Hepatocyte (in vitro differentiated cells): ENCODE measurements at regions not wholly inside any gene's neighbourhood (a gene's known extent, or its start where the extent isn't known, plus 50 kb on each side); places are given as distances from the start of the nearest gene placed in this dataset.

ENCODE experiments used
- DNase-seq: peaks from one replicate; pipeline ENCODE4 v3.0.0-alpha.2; 2016; ENCODE audit warnings: low spot score
- H2AFZ ChIP-seq: fragments of 200-600 bp; sonication (generic); 2 replicates; pipeline ENCODE4 v1.6.0; 2016; ENCODE audit warnings: antibody characterized with exemption, mild to moderate bottlenecking
- H3K27ac ChIP-seq: fragments of 200-600 bp; sonication (generic); 2 replicates; pipeline ENCODE4 v1.5.1; 2016; ENCODE audit warnings: mild to moderate bottlenecking
- H3K27me3 ChIP-seq: fragments of 200-600 bp; sonication (generic); 2 replicates; pipeline ENCODE4 v1.6.1; 2016
- H3K36me3 ChIP-seq: fragments of 200-600 bp; sonication (generic); replicated peaks from 2 replicates; pipeline ENCODE4 v1.5.1; 2016; ENCODE audit warnings: low read depth; ENCODE audit not compliant: insufficient read depth
- H3K4me1 ChIP-seq: fragments of 200-600 bp; sonication (generic); 2 replicates; pipeline ENCODE4 v1.5.1; 2016; ENCODE audit warnings: mild to moderate bottlenecking, moderate library complexity; ENCODE audit not compliant: insufficient read depth
- H3K4me2 ChIP-seq: fragments of 200-600 bp; sonication (generic); 2 replicates; pipeline ENCODE4 v1.6.0; 2016
- H3K4me3 ChIP-seq: fragments of 200-600 bp; sonication (generic); 2 replicates; pipeline ENCODE4 v1.5.1; 2016; ENCODE audit warnings: mild to moderate bottlenecking
- H3K79me2 ChIP-seq: fragments of 200-600 bp; sonication (generic); 2 replicates; pipeline ENCODE4 v1.6.0; 2017; ENCODE audit warnings: mild to moderate bottlenecking
- H3K9me2 ChIP-seq: fragments of 200-600 bp; sonication (generic); replicated peaks from 2 replicates; pipeline ENCODE4 v1.6.0; 2017; ENCODE audit warnings: mild to moderate bottlenecking; ENCODE audit not compliant: insufficient read depth
- H3K9me3 ChIP-seq: fragments of 200-600 bp; sonication (generic); 2 replicates; pipeline ENCODE4 v1.5.1; 2016; ENCODE audit warnings: low read depth, mild to moderate bottlenecking
- H4K20me1 ChIP-seq: fragments of 200-600 bp; sonication (generic); 2 replicates; pipeline ENCODE4 v1.6.0; 2016; ENCODE audit warnings: mild to moderate bottlenecking; ENCODE audit not compliant: insufficient read depth, poor library complexity, severe bottlenecking
- CTCF ChIP-seq: fragments of 200-600 bp; sonication (generic); IDR thresholded peaks from 2 replicates; pipeline ENCODE4 v1.5.1; 2016; ENCODE audit warnings: antibody characterized with exemption, mild to moderate bottlenecking; ENCODE audit not compliant: poor library complexity
- EZH2 ChIP-seq: fragments of 200-600 bp; sonication (generic); IDR thresholded peaks from 2 replicates; pipeline ENCODE4 v1.6.1; 2016; ENCODE audit warnings: antibody characterized with exemption, mild to moderate bottlenecking, borderline replicate concordance
- EZH2phosphoT487 ChIP-seq: fragments of 200-600 bp; sonication (generic); IDR thresholded peaks from one replicate; pipeline ENCODE4 v1.6.1; 2018; ENCODE audit warnings: antibody characterized with exemption, mild to moderate bottlenecking, low read depth, moderate library complexity; ENCODE audit not compliant: unreplicated experiment, severe bottlenecking
- WGBS: methylation state at CpG from one replicate; pipeline ENCODE4 v1.1.6; 2016; ENCODE audit warnings: low lambda C conversion rate; ENCODE audit errors: missing lambda C conversion rate; 5-methylcytosine and 5-hydroxymethylcytosine counted together

GRCh38 chr5:92374859-92375258, 991.7 kb upstream of the ARRDC3 start:
- no peak overlapping the region for H3K4me3 ChIP-seq
- whole genome bisulfite sequencing, result 95% methylated on average over 19 of the region's 20 CpGs
- H3K27me3 ChIP-seq, result no peaks in the 10 kb centered on the region
- H3K4me1 ChIP-seq, result no peaks in the 10 kb centered on the region
- TF ChIP-seq EZH2phosphoT487 (no peak), CTCF (no peak), EZH2 (no peak)
- no peak overlapping the region for H2AFZ ChIP-seq
- no peaks in the 10 kb centered on the region for H4K20me1 ChIP-seq
- no peak overlapping the region for H3K4me2 ChIP-seq
- H3K27ac ChIP-seq, result no peak overlapping the region
- H3K79me2 ChIP-seq, result no peaks in the 10 kb centered on the region
- DNase-seq, result no peak
- no peaks in the 10 kb centered on the region for H3K36me3 ChIP-seq
- H3K9me3 ChIP-seq, result no peaks in the 10 kb centered on the region
- no peaks in the 10 kb centered on the region for H3K9me2 ChIP-seq

GRCh38 chr5:92372766-92373165, 989.6 kb upstream of the ARRDC3 start:
- TF ChIP-seq EZH2 (no peak), EZH2phosphoT487 (no peak), CTCF (no peak)
- DNase-seq, result no peak
- Histone ChIP-seq H3K4me1 (no peaks in the 10 kb centered on the region), H3K27me3 (no peaks in the 10 kb centered on the region), H4K20me1 (no peaks in the 10 kb centered on the region), H3K79me2 (no peaks in the 10 kb centered on the region), H3K27ac (no peak overlapping the region), H2AFZ (no peak overlapping the region), H3K9me3 (no peaks in the 10 kb centered on the region), H3K4me3 (no peak overlapping the region), H3K9me2 (no peaks in the 10 kb centered on the region), H3K36me3 (no peaks in the 10 kb centered on the region), H3K4me2 (no peak overlapping the region)
- WGBS, result 96% methylated on average over 1 of the region's 1 CpG

GRCh38 chr5:92371889-92372235, 988.7 kb upstream of the ARRDC3 start:
- no peak overlapping the region for H3K4me3 ChIP-seq
- no peaks in the 10 kb centered on the region for H3K9me3 ChIP-seq
- no peak overlapping the region for H3K27ac ChIP-seq
- H3K79me2 ChIP-seq, result no peaks in the 10 kb centered on the region
- H3K27me3 ChIP-seq, result no peaks in the 10 kb centered on the region
- no peak overlapping the region for H2AFZ ChIP-seq
- no peak for DNase-seq
- no peak for TF ChIP-seq CTCF
- no peaks in the 10 kb centered on the region for H4K20me1 ChIP-seq
- no peaks in the 10 kb centered on the region for H3K36me3 ChIP-seq
- H3K9me2 ChIP-seq, result no peaks in the 10 kb centered on the region
- no peak overlapping the region for H3K4me2 ChIP-seq
- H3K4me1 ChIP-seq, result no peaks in the 10 kb centered on the region
- 75% methylated on average over 2 of the region's 2 CpGs for WGBS

- no peaks in the 10 kb centered on the region for H3K9me2 ChIP-seq
- H3K27ac ChIP-seq, result no peak overlapping the region
- TF ChIP-seq EZH2phosphoT487 (no peak), CTCF (no peak), EZH2 (no peak)
- no peaks in the 10 kb centered on the region for H3K4me1 ChIP-seq
- H3K36me3 ChIP-seq, result no peaks in the 10 kb centered on the region
- H4K20me1 ChIP-seq, result no peaks in the 10 kb centered on the region
- H2AFZ ChIP-seq, result no peak overlapping the region
- no peaks in the 10 kb centered on the region for H3K27me3 ChIP-seq
- WGBS, result 81% methylated on average over 3 of the region's 3 CpGs
- DNase-seq, result no peak
- H3K9me3 ChIP-seq, result no peaks in the 10 kb centered on the region
- H3K79me2 ChIP-seq, result no peaks in the 10 kb centered on the region
- no peak overlapping the region for H3K4me2 ChIP-seq
- H3K4me3 ChIP-seq, result no peak overlapping the region
Measured at GRCh38 chr5:92371171-92371888, 988.2 kb upstream of the ARRDC3 start.
